ENCODE measurements at regions not wholly inside any gene's neighbourhood (a gene's known extent, or its start where the extent isn't known, plus 50 kb on each side); places are given as distances from the start of the nearest gene placed in this dataset.
A peak's percentile ranks its signal among the peaks of the same experiment; 100 is the strongest.

GRCh38 chr10:92773776-92774175 is 74.5 kb upstream of the EXOC6 start:
- Histone ChIP-seq H3K4me2 (replicated peaks; ENCODE audit: extremely low read depth, low read length, poor library complexity, severe bottlenecking) (no peak overlapping the region), H3K9me3 (replicated peaks in 1 of 2; ENCODE audit: control insufficient read depth in 1 of 2, insufficient read depth in 1 of 2, low read length in 2 of 2) (peaks cover 0 to 3% of the 10 kb centered on the region in 2 donors), H3K27me3 (ENCODE audit: control insufficient read depth in 2 of 2, insufficient read depth in 2 of 2, low read length in 2 of 2) (no peaks in the 10 kb centered on the region), H3K27ac (ENCODE audit: low read depth in 1 of 2, low read length in 2 of 2) (no peak overlapping the region), H3K36me3 (replicated peaks in 1 of 2; ENCODE audit: control insufficient read depth in 1 of 2, insufficient read depth in 2 of 2, low read length in 2 of 2) (no peaks in the 10 kb centered on the region), H4K20me1 (ENCODE audit: insufficient read depth, low read length) (no peaks in the 10 kb centered on the region), H3K79me2 (ENCODE audit: insufficient read depth, low read length) (no peaks in the 10 kb centered on the region), H2AFZ (ENCODE audit: insufficient read depth, low read depth, low read length, poor library complexity, severe bottlenecking) (no peak overlapping the region), H3K4me3 (replicated peaks in 1 of 3; ENCODE audit: low read depth in 2 of 3, low read length in 3 of 3) (no peak overlapping the region), H3K9ac (ENCODE audit: insufficient read depth, low read length, poor library complexity, severe bottlenecking) (no peak overlapping the region), H3K4me1 (ENCODE audit: control insufficient read depth in 1 of 2, insufficient read depth in 2 of 2, low read length in 2 of 2) (peaks cover 2 to 4% of the 10 kb centered on the region in 2 donors)
- Mint-ChIP-seq H3K36me3 (no peaks in the 10 kb centered on the region), H3K27me3 (ENCODE audit: low read depth in 3 of 3) (peaks cover 0 to 4% (median 3%) of the 10 kb centered on the region in 3 donors), H3K4me3 (no peak overlapping the region), H3K9me3 (peaks cover 0 to 4% (median 3%) of the 10 kb centered on the region in 7 donors), H3K27ac (peak overlapping the region in 1 of 7 donors; percentile 47), H3K4me1 (peaks cover 19% of the 10 kb centered on the region)
- DNase-seq, result no peak
- intact Hi-C loops (cut with micrococcal nuclease), result no loop called here
- no peak for TF ChIP-seq CTCF (IDR thresholded peaks at IDR 0.05)

DNA sequence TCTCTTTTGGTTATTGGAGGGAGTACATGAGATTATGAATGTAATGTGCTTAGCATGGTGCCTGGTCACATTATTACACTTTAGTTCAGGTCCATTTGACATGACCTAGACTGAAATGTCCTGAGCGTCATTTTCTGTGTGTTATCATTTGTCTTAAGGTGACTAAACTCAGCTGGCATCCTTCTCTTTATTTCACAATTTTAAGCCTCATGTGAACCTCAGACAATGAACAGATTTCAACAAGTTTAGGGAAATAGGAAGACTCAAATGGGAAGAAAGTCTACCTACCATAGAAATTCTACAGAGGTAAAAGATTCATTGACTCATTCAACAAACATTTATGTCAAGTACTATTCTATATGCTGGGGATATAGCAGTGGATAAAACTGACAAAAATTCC is 70.2 kb upstream of the EXOC6 start:
- H3K27me3 Mint-ChIP-seq (ENCODE audit: low read depth in 3 of 3), result peaks cover 2 to 5% (median 3%) of the 10 kb centered on the region in 3 donors
- Histone ChIP-seq H3K4me3 (replicated peaks in 1 of 3; ENCODE audit: low read depth in 2 of 3, low read length in 3 of 3) (no peak overlapping the region), H3K4me1 (ENCODE audit: control insufficient read depth in 1 of 2, insufficient read depth in 2 of 2, low read length in 2 of 2) (peaks cover 0 to under 1% of the 10 kb centered on the region in 2 donors), H3K4me2 (replicated peaks; ENCODE audit: extremely low read depth, low read length, poor library complexity, severe bottlenecking) (no peak overlapping the region), H3K9me3 (replicated peaks in 1 of 2; ENCODE audit: control insufficient read depth in 1 of 2, insufficient read depth in 1 of 2, low read length in 2 of 2) (no peaks in the 10 kb centered on the region), H3K36me3 (replicated peaks in 1 of 2; ENCODE audit: control insufficient read depth in 1 of 2, insufficient read depth in 2 of 2, low read length in 2 of 2) (no peaks in the 10 kb centered on the region), H3K9ac (ENCODE audit: insufficient read depth, low read length, poor library complexity, severe bottlenecking) (no peak overlapping the region), H3K27me3 (ENCODE audit: control insufficient read depth in 2 of 2, insufficient read depth in 2 of 2, low read length in 2 of 2) (no peaks in the 10 kb centered on the region), H3K79me2 (ENCODE audit: insufficient read depth, low read length) (no peaks in the 10 kb centered on the region), H3K27ac (ENCODE audit: low read depth in 1 of 2, low read length in 2 of 2) (no peak overlapping the region), H2AFZ (ENCODE audit: insufficient read depth, low read depth, low read length, poor library complexity, severe bottlenecking) (no peak overlapping the region), H4K20me1 (ENCODE audit: insufficient read depth, low read length) (no peaks in the 10 kb centered on the region)
- DNase-seq, result no peak
- peaks cover 0 to 1% (median 0%) of the 10 kb centered on the region in 7 donors for H3K9me3 Mint-ChIP-seq
- intact Hi-C loops (cut with micrococcal nuclease), result no loop called here
- no peak overlapping the region for H3K27ac Mint-ChIP-seq
- H3K36me3 Mint-ChIP-seq, result no peaks in the 10 kb centered on the region
- peaks cover 11% of the 10 kb centered on the region for H3K4me1 Mint-ChIP-seq
- no CpG with 5 or more reads among the region's 1 CpG for WGBS (ENCODE audit: insufficient coverage)
- TF ChIP-seq CTCF (IDR thresholded peaks at IDR 0.05), result no peak
- H3K4me3 Mint-ChIP-seq, result no peak overlapping the region

Data from CD14-positive monocyte (primary cell).